ENCODE measurements at regions not wholly inside any gene's neighbourhood (a gene's known extent, or its start where the extent isn't known, plus 50 kb on each side); places are given as distances from the start of the nearest gene placed in this dataset.
A peak's percentile ranks its signal among the peaks of the same experiment; 100 is the strongest.
"Not testable (repeated sequence)": the region's sequence is repeated elsewhere in the genome, so short reads cannot be mapped to it uniquely, and the experiment has no call there.

DNA sequence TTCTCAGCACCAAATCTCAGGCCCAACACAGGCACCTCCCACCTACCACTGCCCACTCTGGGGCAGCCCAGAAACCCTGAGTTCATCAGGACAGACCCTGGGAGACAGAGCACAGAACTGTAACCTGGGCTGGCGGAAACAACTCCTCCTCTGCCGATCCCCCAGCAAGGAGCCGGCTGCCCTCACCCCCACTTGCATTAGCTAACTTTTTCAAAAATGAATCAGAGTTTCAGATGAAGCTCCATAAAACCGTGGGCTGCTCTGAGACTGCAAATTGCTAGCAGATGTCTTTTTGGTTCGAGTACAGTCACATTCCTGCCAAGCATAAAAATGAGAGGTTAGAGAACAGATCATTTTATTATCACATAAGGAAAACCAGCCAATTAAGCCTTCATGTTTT lies 93.4 kb upstream of the PARD3 start:
- DNase-seq, result peak in 3 of 51 donors; percentile 21 to 38 (median 32)

DNA sequence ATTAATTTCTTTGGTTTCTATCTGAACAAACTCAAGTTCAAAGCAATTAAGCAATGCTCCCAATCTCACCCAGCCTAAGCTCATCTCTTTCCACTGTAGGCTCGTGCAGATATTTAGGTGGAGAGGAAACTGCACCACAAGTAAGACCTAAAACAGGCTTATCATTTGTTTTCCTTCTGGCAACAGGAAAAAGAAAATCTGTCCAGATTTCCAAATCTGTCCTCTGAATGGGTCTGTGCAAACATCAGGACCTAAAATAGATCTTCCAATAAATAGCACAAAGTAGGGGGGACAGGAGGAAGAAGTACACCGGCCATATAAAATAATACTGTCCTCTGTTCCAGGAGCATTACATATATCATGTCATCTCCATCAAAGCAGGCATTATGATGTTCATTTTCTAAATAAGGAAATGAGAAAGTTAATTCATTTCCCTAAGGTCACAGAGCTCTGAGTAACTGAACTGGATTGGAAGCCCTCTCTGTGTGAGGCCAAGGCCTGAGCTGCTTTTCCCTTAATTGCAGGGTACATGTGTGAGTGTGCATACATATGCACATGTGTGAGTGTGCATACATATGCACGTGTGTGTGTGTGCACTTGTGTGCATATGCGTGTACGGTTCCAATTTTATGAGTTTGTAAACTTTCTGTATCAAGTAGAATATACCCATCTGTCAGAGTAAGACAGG lies 92.8 kb upstream of the PARD3 start:
- DNase-seq, result no peak

DNA sequence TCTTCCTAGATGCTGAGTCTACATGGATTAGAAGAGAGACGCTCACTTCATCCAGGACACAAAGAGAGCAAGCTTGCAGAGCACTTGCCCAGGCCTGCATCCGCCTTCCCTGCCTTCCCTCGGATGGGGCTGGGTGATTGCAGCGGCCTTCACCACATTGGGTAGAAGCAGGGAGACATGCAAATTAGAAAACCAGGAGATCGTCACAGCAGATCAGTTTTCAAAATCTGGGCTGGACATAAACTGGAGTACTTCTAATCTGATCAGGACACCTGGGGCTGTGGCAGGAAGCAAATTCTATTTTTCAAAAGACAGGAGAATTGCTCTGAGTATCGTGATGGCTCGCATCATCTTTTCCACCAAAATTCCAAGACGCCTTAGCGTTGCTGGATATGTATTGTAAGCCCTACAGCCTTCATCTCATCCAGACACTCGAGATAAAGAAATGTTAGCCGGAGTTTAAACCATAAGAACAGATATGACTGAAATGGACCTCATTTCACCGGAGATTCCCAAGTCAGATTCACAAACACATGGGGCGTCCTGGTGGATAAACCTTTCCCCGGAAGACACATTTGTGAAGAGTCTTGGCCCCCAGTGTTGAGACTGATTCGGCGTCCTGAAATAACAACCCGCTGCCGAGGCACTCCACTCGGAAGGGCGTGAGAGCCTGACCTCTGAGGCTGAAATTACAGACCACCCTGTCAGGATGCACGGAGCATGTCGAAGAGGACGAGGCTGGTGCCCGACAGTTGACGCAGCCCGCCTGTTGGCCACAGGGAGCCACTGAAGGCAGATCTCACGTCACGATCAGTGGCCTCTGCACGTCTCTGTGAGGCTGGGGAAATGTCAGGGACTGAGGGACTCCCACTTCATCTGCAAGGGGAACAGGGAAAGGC lies 91.2 kb upstream of the PARD3 start:
- no peak for DNase-seq

GRCh38 chr10:34905200-34905927 lies 90.3 kb upstream of the PARD3 start:
- DNase-seq, result no peak

- no peak for DNase-seq
These were observed 89.1 kb upstream of the PARD3 start for GRCh38 chr10:34904191-34904590.

DNA sequence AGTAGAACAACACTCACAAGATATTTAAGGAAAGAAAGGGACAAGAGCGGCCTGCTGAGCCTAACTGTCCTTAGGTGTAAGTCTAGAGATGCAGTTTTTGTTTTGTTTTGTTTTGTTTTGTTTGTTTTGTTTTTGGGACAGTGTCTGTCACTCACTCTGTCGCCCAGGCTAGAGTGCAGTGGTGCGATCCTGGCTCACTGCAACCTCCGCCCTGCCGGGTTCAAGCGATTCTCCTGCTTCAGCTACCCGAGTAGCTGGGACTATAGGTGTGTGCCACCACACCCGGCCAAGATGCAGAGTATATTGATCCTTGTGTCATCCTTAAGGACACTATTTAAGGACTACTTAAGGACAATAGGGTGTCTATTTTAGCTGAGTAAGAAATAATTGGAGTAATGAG lies 84.1 kb upstream of the PARD3 start:
- DNase-seq, result no peak

DNA sequence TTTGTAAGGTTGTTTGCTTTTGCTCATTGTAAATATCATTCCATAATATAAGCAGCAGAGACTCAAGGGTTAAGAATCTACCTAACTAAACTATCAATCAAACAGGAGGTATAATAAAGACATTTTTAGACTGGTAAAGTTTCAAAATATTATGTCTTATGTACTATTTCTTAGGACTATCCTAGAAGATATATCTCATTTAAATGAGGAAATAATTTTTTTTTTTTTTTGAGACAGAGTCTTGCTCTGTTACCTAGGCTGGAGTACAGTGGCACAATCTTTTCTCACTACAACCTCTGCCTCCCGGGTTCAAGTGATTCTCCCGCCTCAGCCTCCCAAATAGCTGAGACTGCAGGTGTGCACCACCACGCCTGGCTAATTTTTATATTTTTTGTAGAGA lies 80.9 kb upstream of the PARD3 start:
- no peak for DNase-seq

- DNase-seq, result not testable (repeated sequence)
These were observed 80.0 kb upstream of the PARD3 start for GRCh38 chr10:34895046-34895445.

DNA sequence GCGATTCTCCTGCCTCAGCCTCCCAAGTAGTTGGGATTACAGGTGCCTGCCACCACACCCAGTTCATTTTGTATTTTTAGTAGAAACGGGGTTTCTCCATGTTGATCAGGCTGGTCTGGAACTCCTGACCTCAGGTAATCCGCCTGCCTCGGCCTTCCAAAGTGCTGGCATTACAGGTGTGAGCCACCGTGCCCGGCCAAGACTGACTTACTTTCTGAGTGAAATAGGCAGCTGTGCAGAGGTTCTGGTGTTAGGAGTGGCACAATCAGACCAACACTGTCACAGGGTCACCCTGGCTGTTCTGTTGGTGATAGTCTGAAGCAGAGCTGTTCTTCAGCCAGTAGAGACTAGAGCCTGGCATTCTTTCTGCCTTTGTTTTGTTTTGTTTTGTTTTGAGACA lies 77.4 kb upstream of the PARD3 start:
- DNase-seq, result not testable (repeated sequence)

DNA sequence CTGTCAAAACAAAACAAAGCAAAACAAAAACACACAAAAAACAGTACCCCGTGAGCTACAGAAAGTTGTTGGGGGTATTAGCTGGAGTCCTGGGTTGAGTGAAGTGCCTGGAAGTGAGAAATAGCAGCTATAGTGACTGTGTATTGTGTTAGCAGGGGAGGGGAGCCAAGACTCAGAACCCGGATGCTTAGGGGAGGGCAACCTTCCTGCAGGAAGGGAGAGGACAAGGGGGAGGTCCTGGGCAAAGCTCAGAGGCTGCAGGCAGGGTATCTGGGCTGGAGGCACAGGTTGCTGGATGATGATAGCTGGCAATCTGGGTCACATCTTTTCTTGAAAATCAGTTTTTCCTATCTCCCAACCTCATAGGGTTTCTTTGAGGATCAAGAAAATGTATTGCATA lies 75.8 kb upstream of the PARD3 start:
- DNase-seq, result no peak

GRCh38 chr10:34889004-34889869 lies 74.1 kb upstream of the PARD3 start:
- no peak for DNase-seq

DNA sequence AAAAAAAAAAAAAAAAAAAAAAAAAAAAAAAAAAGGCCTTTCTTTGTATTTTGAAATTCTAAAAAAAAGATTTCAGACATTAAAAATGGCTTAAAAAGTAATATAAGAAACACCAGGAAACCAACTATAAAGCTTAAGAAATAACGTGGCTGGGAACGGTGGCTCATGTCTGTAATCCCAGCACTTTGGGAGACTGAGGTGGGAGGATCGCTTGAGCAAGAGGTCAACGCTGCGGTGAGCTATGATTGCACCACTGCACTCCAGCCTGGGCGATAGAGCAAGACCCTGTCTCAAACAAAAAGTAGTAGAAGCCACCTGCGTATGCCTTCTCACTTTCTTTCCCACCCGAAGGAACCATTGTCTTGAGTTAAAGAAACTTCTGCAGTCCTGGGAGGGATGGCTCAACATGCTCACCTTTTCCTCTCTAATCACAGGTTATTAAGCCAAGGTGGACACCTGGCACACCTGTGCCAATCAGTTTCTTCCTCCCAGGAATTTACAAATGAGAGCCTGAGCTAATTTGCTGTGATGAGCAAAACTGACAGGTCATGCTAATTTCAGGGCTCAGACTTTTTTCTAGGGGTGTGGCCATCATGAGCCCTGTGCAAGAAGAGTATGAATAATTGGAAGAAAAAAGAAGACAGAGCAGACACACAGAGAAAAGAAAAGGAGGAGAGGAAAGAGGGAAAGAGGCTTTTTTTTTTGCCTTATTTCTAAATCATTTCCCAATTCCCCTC lies 72.0 kb upstream of the PARD3 start:
- no peak for DNase-seq

- DNase-seq, result no peak
These were observed 70.8 kb upstream of the PARD3 start for GRCh38 chr10:34885898-34886297.

- no peak for DNase-seq
These were observed 69.9 kb upstream of the PARD3 start for GRCh38 chr10:34885011-34885410.

DNA sequence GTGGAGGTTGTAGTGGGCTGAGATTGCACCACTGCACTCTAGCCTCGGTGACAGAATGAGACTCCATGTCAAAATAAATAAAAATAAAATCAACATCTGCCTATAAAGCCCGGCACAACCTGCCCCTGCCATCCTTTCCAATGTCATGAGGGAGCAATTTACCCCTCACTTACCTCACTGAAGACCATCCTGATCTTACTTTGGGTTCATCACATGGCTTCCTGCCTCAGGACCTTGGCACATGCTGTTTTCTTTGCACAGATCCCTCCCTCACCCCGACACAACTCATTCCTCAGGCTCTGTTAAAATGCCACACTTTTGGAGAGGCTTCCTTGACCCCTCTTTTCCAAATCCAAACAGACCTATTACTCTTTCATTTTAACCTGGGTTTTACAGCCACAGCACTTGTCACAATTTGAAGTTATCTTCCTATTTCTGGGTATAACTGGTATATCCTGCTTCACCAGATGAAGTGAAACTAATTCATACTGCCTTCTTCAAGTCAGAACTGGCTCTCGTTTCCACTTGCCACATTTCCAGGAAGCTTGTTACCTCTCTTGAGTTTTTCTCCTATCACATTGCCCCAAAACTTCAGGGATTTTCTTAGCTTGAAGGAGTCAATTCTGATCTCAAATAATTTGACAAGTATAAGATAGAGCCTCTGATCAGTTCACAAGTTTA lies 69.3 kb upstream of the PARD3 start:
- no peak for DNase-seq

DNA sequence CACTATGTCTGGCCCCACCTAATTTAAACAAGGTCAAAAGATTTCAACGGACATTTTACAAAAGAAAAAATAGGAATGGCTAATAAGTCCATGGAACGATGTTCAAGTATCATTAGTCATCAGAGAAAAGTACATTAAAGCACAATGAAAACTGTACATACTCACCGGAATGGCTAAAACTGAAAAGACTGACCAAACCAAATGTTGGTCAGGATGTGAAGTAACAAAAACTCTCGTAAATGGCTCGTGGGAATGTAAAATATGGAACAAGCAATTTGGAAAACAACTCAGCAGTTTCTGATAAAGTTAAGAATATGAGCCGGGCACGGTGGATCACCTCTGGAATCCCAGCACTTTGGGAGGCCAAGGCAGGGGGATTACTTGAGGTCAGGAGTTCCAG lies 65.7 kb upstream of the PARD3 start:
- no peak for DNase-seq

DNA sequence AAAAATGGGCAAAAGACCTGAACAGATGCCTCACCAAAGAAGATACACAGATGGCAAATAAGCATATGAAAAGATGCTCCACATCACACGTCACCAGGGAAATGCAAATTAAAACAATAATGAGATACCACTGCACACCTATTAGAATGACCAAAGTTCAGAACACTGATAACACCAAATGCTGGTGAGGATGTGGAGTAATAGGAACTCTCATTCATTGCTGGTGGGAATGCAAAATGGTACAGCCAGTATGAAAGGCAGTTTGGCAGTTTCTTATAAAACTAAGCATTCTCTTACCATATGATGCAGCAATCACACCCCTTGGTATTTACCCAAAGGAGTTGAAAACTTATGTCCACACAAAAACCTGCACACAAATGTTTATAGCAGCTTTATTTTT lies 63.6 kb upstream of the PARD3 start:
- DNase-seq, result not testable (repeated sequence)

DNA sequence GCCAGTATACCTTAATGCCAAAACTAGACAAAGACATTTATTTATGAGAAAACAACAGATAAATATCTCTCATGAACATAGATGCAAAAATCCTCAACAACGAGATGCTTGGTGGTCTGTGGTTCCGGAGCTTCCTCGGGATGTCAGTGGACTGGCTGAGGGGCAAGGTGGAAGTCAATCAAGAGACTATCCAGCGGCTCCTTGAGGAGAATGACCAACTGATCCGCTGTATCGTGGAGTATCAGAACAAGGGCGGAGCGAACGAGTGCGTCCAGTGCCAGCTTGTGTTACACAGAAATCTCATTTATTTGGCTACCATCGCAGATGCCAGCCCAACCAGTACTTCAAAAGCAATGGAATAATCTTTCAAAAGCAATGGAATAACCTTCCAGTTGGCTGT lies 60.0 kb upstream of the PARD3 start:
- no peak for DNase-seq

GRCh38 chr10:34872820-34873219 lies 57.7 kb upstream of the PARD3 start:
- DNase-seq, result no peak

All from hypothalamus (tissue), 51 donors.